GM12873 (cell line): ENCODE measurements at regions not wholly inside any gene's neighbourhood (a gene's known extent, or its start where the extent isn't known, plus 50 kb on each side); places are given as distances from the start of the nearest gene placed in this dataset.

Experiments
- CTCF ChIP-seq: IDR thresholded peaks from 2 replicates; pipeline ENCODE4 v1.5.1; 2012; ENCODE audit warnings: low read depth, mild to moderate bottlenecking, moderate library complexity, low read length, control low read depth; ENCODE audit not compliant: insufficient read depth; ENCODE audit errors: missing control alignments

GRCh38 chr9:96109680-96110351 is 192.2 kb downstream of the HSD17B3 start:
- TF ChIP-seq CTCF = no peak

GRCh38 chr9:96108691-96109380 is 193.1 kb downstream of the HSD17B3 start:
- no peak for TF ChIP-seq CTCF

- TF ChIP-seq CTCF = no peak
Measured at GRCh38 chr9:96107436-96107835, 194.5 kb downstream of the HSD17B3 start.

- TF ChIP-seq CTCF = no peak
Measured at GRCh38 chr9:96100385-96101300, 201.3 kb downstream of the HSD17B3 start.

GRCh38 chr9:96089452-96090085 is 212.4 kb downstream of the HSD17B3 start:
- no peak for TF ChIP-seq CTCF

GRCh38 chr9:96088510-96088909 is 213.0 kb downstream of the ERCC6L2 start:
- no peak for TF ChIP-seq CTCF
